Panc1 (cell line): ENCODE measurements at regions not wholly inside any gene's neighbourhood (a gene's known extent, or its start where the extent isn't known, plus 50 kb on each side); places are given as distances from the start of the nearest gene placed in this dataset.

ENCODE experiments used
- ATAC-seq: fragments of 200-7000 bp; cut with Tn5 transposase; 2 replicates; pipeline ENCODE4 v1.9.1; 2020; ENCODE audit warnings: mild to moderate bottlenecking, moderate library complexity
- BruUV-seq: library from RNA; stranded (reverse); fragments of 400-500 nt; replicated peaks from 2 replicates; lab custom pipeline; 2021; lab: Mats Ljungman, UMichigan
- CTCF ChIA-PET: fragments of 300-600 bp; sonication (Branson Sonifier 250); formaldehyde crosslinking; loops from one replicate; lab custom pipeline; 2022; ENCODE audit warnings: antibody characterized with exemption; lab: Charles Lee
- POLR2A ChIA-PET: fragments of 300-600 bp; sonication (Branson Sonifier 250); formaldehyde crosslinking; loops from one replicate; lab custom pipeline; 2022; ENCODE audit warnings: antibody characterized with exemption; lab: Charles Lee
- DNase-seq: peaks from one replicate; pipeline ENCODE4 v3.0.0-alpha.2; 2010; ENCODE audit warnings: low read depth, low spot score
- H3K27ac ChIP-seq: 2 replicates; pipeline ENCODE4 v1.5.1; 2011; ENCODE audit warnings: mild to moderate bottlenecking, low read length, inconsistent platforms
- H3K27me3 ChIP-seq: fragments of 200-500 bp; sonication (Bioruptor generic); 2 replicates; pipeline ENCODE4 v1.6.0; 2014; ENCODE audit warnings: low read length, inconsistent platforms; ENCODE audit not compliant: control insufficient read depth, insufficient read depth
- H3K36me3 ChIP-seq: fragments of 200-500 bp; sonication (Bioruptor generic); 2 replicates; pipeline ENCODE4 v1.5.1; 2014; ENCODE audit warnings: inconsistent platforms, mild to moderate bottlenecking, low read length, moderate library complexity; ENCODE audit not compliant: control insufficient read depth, insufficient read depth
- H3K4me1 ChIP-seq: 2 replicates; pipeline ENCODE4 v1.5.1; 2011; ENCODE audit warnings: inconsistent platforms, mild to moderate bottlenecking, low read length, moderate library complexity; ENCODE audit not compliant: control insufficient read depth, insufficient read depth
- H3K4me3 ChIP-seq, 2 experiments: 2 replicates each; pipeline ENCODE4 v1.5.1; 2011 to 2012; ENCODE audit warnings: low read depth in 2 of 2, low read length in 2 of 2, mild to moderate bottlenecking in 2 of 2, inconsistent platforms in 1 of 2, moderate library complexity in 1 of 2
- H3K9me3 ChIP-seq: fragments of 200-500 bp; sonication (Bioruptor generic); 2 replicates; pipeline ENCODE4 v1.5.1; 2014; ENCODE audit warnings: low read depth, mild to moderate bottlenecking, inconsistent platforms, low read length, moderate library complexity; ENCODE audit not compliant: control insufficient read depth, insufficient read depth
- CTCF ChIP-seq: fragments of 450-650 bp; IDR thresholded peaks from 2 replicates; pipeline ENCODE4 v1.5.1; 2017; ENCODE audit warnings: mild to moderate bottlenecking
- POLR2AphosphoS5 ChIP-seq: IDR thresholded peaks from 2 replicates; pipeline ENCODE4 v1.6.1; 2012; ENCODE audit warnings: mild to moderate bottlenecking, low read depth, low read length, moderate library complexity
- REST ChIP-seq, 2 experiments: IDR thresholded peaks; 2 replicates each; pipeline ENCODE4 v1.6.1; 2011 to 2012; ENCODE audit warnings: low read depth in 2 of 2, control low read depth in 1 of 2, low read length in 1 of 2, mild to moderate bottlenecking in 1 of 2, moderate library complexity in 1 of 2; ENCODE audit not compliant: insufficient read depth in 1 of 2
- SIN3A ChIP-seq: IDR thresholded peaks from 2 replicates; pipeline ENCODE4 v1.6.1; 2012; ENCODE audit warnings: low read depth, mild to moderate bottlenecking, low read length, moderate library complexity, borderline replicate concordance; ENCODE audit not compliant: insufficient read depth
- TCF7L2 ChIP-seq: IDR thresholded peaks from 2 replicates; pipeline ENCODE4 v1.6.1; 2011; ENCODE audit warnings: mild to moderate bottlenecking, low read depth, low read length, inconsistent platforms
- in situ Hi-C: cut with HindIII; loops from 2 replicates; pipeline ENCODE4 v1.10.0; 2016; ENCODE audit warnings: low sequenced_read_pairs, low pct_unique_long_range_greater_than_20kb
- intact Hi-C: fragments of 100-400 bp; cut with micrococcal nuclease; formaldehyde crosslinking; loops from one replicate; pipeline ENCODE4 v1.10.0; 2022; ENCODE audit not compliant: unreplicated experiment

GRCh38 chr6:79335133-79335674, 100.7 kb upstream of the HMGN3 start:
- Histone ChIP-seq H3K27me3 (no peaks in the 10 kb centered on the region), H3K9me3 (no peaks in the 10 kb centered on the region), H3K27ac (no peak overlapping the region), H3K36me3 (no peaks in the 10 kb centered on the region), H3K4me1 (no peaks in the 10 kb centered on the region), H3K4me3 (no peak overlapping the region)
- ATAC-seq (no peak), DNase-seq (no peak)
- CTCF ChIA-PET: no interaction called here
- in situ Hi-C loops (no loop called here), intact Hi-C loops (no loop called here)
- no peak for TF ChIP-seq TCF7L2
- no peak for TF ChIP-seq POLR2AphosphoS5
- TF ChIP-seq REST (IDR thresholded peaks at IDR 0.05; ENCODE audit: insufficient read depth in 1 of 2, low read depth in 2 of 2, low read length in 1 of 2): no peak
- no peak for TF ChIP-seq CTCF
- TF ChIP-seq SIN3A: no peak
- no TSS peak for BruUV-seq
- POLR2A ChIA-PET: no interaction called here

GRCh38 chr6:79334674-79335073, 100.2 kb upstream of the HMGN3 start:
- in situ Hi-C loops: no loop called here
- no peaks in the 10 kb centered on the region for H3K27me3 ChIP-seq
- no peak for TF ChIP-seq REST (IDR thresholded peaks at IDR 0.05; ENCODE audit: insufficient read depth in 1 of 2, low read depth in 2 of 2, low read length in 1 of 2)
- TF ChIP-seq CTCF: no peak
- TF ChIP-seq SIN3A: no peak
- TF ChIP-seq TCF7L2: no peak
- TF ChIP-seq POLR2AphosphoS5: no peak
- intact Hi-C loops: no loop called here
- ATAC-seq (no peak), DNase-seq (no peak)
- BruUV-seq: no TSS peak
- no peaks in the 10 kb centered on the region for H3K9me3 ChIP-seq
- ChIA-PET POLR2A (no interaction called here), CTCF (no interaction called here)
- H3K27ac ChIP-seq: no peak overlapping the region
- no peaks in the 10 kb centered on the region for H3K4me1 ChIP-seq
- H3K36me3 ChIP-seq: no peaks in the 10 kb centered on the region
- no peak overlapping the region for H3K4me3 ChIP-seq
